Mesendoderm (in vitro differentiated cells): ENCODE measurements at regions not wholly inside any gene's neighbourhood (a gene's known extent, or its start where the extent isn't known, plus 50 kb on each side); places are given as distances from the start of the nearest gene placed in this dataset.
"Not testable (repeated sequence)": the region's sequence is repeated elsewhere in the genome, so short reads cannot be mapped to it uniquely, and the experiment has no call there.

Experiments used
- DNase-seq: peaks from one replicate; pipeline ENCODE4 v3.0.0; 2013
- H2AK5ac ChIP-seq: 2 replicates; pipeline ENCODE4 v1.6.1; 2013; ENCODE audit warnings: low read length, inconsistent platforms
- H2BK120ac ChIP-seq: 2 replicates; pipeline ENCODE4 v1.6.1; 2013; ENCODE audit warnings: low read depth, mild to moderate bottlenecking, low read length, moderate library complexity, mixed read lengths
- H2BK15ac ChIP-seq: replicated peaks from 2 replicates; pipeline ENCODE4 v1.6.1; 2013; ENCODE audit warnings: low read depth, mild to moderate bottlenecking, moderate library complexity
- H2BK5ac ChIP-seq: 2 replicates; pipeline ENCODE4 v1.6.1; 2013; ENCODE audit warnings: low read length, inconsistent platforms
- H3K18ac ChIP-seq: 2 replicates; pipeline ENCODE4 v1.6.1; 2013; ENCODE audit warnings: mild to moderate bottlenecking, low read length, mixed read lengths
- H3K23ac ChIP-seq: one replicate; pipeline ENCODE4 v1.6.1; 2013; ENCODE audit warnings: low read length
- H3K27ac ChIP-seq: 2 replicates; pipeline ENCODE4 v1.5.1; 2013; ENCODE audit warnings: low read depth, mild to moderate bottlenecking, inconsistent platforms, low read length, moderate library complexity
- H3K27me3 ChIP-seq: 2 replicates; pipeline ENCODE4 v1.6.1; 2013; ENCODE audit warnings: low read length, control low read depth, mild to moderate bottlenecking, inconsistent platforms; ENCODE audit not compliant: insufficient read depth, poor library complexity
- H3K36me3 ChIP-seq: 2 replicates; pipeline ENCODE4 v1.6.1; 2013; ENCODE audit warnings: low read length, inconsistent platforms; ENCODE audit not compliant: control insufficient read depth, insufficient read depth
- H3K4ac ChIP-seq: one replicate; pipeline ENCODE4 v1.6.1; 2013; ENCODE audit warnings: low read depth, mild to moderate bottlenecking, low read length, moderate library complexity
- H3K4me1 ChIP-seq: 2 replicates; pipeline ENCODE4 v1.6.1; 2013; ENCODE audit warnings: low read depth, low read length, inconsistent platforms; ENCODE audit not compliant: control insufficient read depth
- H3K4me2 ChIP-seq: 2 replicates; pipeline ENCODE4 v1.6.1; 2013; ENCODE audit warnings: low read length
- H3K4me3 ChIP-seq: 2 replicates; pipeline ENCODE4 v1.5.1; 2013; ENCODE audit warnings: mild to moderate bottlenecking, low read length
- H3K56ac ChIP-seq: one replicate; pipeline ENCODE4 v1.6.1; 2013; ENCODE audit warnings: low read length
- H3K79me1 ChIP-seq: 2 replicates; pipeline ENCODE4 v1.6.1; 2013; ENCODE audit warnings: low read length, inconsistent platforms
- H3K79me2 ChIP-seq: 2 replicates; pipeline ENCODE4 v1.6.1; 2013; ENCODE audit warnings: mild to moderate bottlenecking, low read length; ENCODE audit not compliant: control insufficient read depth, insufficient read depth
- H3K9ac ChIP-seq: 2 replicates; pipeline ENCODE4 v1.6.1; 2013; ENCODE audit warnings: low read length, inconsistent platforms
- H4K5ac ChIP-seq: one replicate; pipeline ENCODE4 v1.6.1; 2013; ENCODE audit warnings: low read length
- H4K8ac ChIP-seq: one replicate; pipeline ENCODE4 v1.6.1; 2013; ENCODE audit warnings: low read depth, mild to moderate bottlenecking, control low read depth, low read length, moderate library complexity
- WGBS: extraction: QIAGEN DNeasy Blood & Tissue Kit; methylation state at CpG from one replicate; pipeline ENCODE4 v1.1.7; 2013; ENCODE audit warnings: low lambda C conversion rate, missing lambda C conversion rate; ENCODE audit not compliant: insufficient coverage; ENCODE audit errors: extremely low coverage; 5-methylcytosine and 5-hydroxymethylcytosine counted together

DNA sequence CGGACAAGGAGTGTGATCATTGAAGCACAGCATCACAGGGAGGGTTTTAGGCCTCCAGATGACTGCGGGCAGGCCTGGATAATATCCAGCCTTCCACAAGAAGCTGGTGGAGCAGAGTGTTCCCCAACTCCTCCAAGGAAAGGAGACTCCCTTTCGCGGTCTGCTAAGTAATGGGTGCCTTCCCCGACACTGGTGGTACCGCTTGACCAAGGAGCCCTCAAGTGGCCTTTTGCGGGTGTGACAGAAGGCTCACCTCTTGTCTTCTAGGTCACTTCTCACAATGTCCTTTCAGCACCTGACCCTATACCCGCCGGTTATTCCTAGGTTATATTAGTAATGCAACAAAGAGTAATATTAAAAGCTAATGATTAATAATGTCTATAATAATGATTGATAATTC is 882.4 kb downstream of the DIPK2A start:
- not testable (repeated sequence) for H3K79me1 ChIP-seq, H2BK5ac ChIP-seq, H4K5ac ChIP-seq, H3K23ac ChIP-seq, H3K9ac ChIP-seq, H3K56ac ChIP-seq, H2AK5ac ChIP-seq, H3K4me1 ChIP-seq, H3K4ac ChIP-seq, H2BK120ac ChIP-seq, H3K27me3 ChIP-seq, H3K4me2 ChIP-seq, H3K79me2 ChIP-seq, H3K18ac ChIP-seq, H3K36me3 ChIP-seq, H4K8ac ChIP-seq, H2BK15ac ChIP-seq, H3K27ac ChIP-seq, H3K4me3 ChIP-seq
- peak; percentile 31 for DNase-seq
- no CpG with 5 or more reads among the region's 9 CpGs for WGBS

DNA sequence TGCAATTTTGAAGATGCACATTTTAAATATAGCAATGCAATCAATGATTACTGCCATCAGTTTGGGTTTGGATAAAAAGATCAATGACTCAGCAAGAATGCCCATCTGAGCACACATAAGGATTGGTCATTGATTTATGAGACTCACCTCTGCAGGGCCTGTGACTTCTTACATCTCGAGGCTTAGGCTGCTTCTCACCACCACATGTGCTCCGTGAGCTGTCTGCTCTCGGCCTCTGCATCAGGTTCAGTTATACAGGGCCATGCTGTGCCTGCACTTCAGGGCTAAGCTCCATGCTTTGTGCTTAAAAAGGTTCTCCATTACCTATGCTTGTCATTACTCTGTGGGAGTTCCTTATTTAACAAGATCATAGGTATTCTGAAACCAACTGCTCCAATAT is 887.5 kb downstream of the DIPK2A start:
- no peak overlapping the region for H3K4me3 ChIP-seq
- no peak overlapping the region for H3K9ac ChIP-seq
- no peaks in the 10 kb centered on the region for H3K27me3 ChIP-seq
- H4K8ac ChIP-seq: no peak overlapping the region
- no peak overlapping the region for H4K5ac ChIP-seq
- H3K36me3 ChIP-seq: no peaks in the 10 kb centered on the region
- no peak overlapping the region for H3K4me2 ChIP-seq
- H3K27ac ChIP-seq: no peak overlapping the region
- no peaks in the 10 kb centered on the region for H3K79me2 ChIP-seq
- H3K18ac ChIP-seq: no peak overlapping the region
- H2BK5ac ChIP-seq: no peak overlapping the region
- H3K79me1 ChIP-seq: no peaks in the 10 kb centered on the region
- H3K56ac ChIP-seq: no peak overlapping the region
- H3K4me1 ChIP-seq: no peaks in the 10 kb centered on the region
- H2BK15ac ChIP-seq: no peak overlapping the region
- no CpG with 5 or more reads among the region's 3 CpGs for WGBS
- H3K4ac ChIP-seq: no peak overlapping the region
- H3K23ac ChIP-seq: no peak overlapping the region
- H2BK120ac ChIP-seq: no peak overlapping the region
- no peak for DNase-seq
- H2AK5ac ChIP-seq: no peak overlapping the region

DNA sequence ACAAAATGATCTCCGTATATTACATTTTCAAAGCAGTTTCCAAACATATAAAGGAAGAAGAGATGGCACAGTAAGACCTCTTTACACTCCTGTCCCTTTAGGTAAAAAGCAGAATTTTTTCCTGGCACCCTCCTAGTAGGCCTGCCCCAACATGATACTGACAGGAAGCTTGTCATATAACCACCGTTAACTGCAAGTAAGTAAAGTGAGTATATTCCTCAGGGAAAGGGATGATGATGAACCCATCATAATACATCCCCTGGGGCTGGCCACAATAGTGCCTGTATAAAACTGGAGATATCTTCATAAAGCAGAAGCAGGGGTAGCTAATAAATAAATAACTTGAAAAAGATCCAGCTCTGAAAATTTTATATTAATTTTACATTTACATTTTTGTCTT is 893.0 kb downstream of the DIPK2A start:
- H2AK5ac ChIP-seq: no peak overlapping the region
- H3K4me2 ChIP-seq: no peak overlapping the region
- H2BK15ac ChIP-seq: no peak overlapping the region
- H2BK5ac ChIP-seq: no peak overlapping the region
- H4K5ac ChIP-seq: no peak overlapping the region
- no peaks in the 10 kb centered on the region for H3K27me3 ChIP-seq
- H3K27ac ChIP-seq: no peak overlapping the region
- H3K4ac ChIP-seq: no peak overlapping the region
- no peaks in the 10 kb centered on the region for H3K79me1 ChIP-seq
- H3K4me1 ChIP-seq: no peaks in the 10 kb centered on the region
- H3K9ac ChIP-seq: no peak overlapping the region
- no peaks in the 10 kb centered on the region for H3K79me2 ChIP-seq
- H3K4me3 ChIP-seq: no peak overlapping the region
- H4K8ac ChIP-seq: no peak overlapping the region
- DNase-seq: no peak
- no CpG with 5 or more reads among the region's 2 CpGs for WGBS
- H3K18ac ChIP-seq: no peak overlapping the region
- H2BK120ac ChIP-seq: no peak overlapping the region
- no peaks in the 10 kb centered on the region for H3K36me3 ChIP-seq
- H3K56ac ChIP-seq: no peak overlapping the region
- no peak overlapping the region for H3K23ac ChIP-seq

DNA sequence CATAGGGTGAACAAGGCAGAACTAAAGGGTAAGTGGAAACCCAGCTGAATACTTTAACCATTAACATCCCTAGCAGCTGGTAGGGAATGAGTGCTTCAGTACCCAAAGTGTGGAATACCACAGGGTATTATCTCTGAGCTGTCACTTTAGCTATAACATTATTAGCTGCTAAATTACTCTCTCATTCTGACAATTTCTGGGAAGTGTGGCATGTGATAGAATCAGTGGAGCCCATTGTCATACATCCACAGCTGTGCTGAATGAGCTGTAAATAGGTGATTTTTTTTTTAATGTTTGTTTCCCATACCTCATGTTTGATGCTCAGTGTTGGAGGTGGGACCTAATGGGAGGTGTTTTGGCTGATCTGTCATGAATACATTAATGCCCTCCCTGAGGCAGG is 894.3 kb downstream of the DIPK2A start:
- Histone ChIP-seq H4K5ac (no peak overlapping the region), H3K18ac (no peak overlapping the region), H4K8ac (no peak overlapping the region), H3K4me2 (no peak overlapping the region), H3K27ac (no peak overlapping the region), H2AK5ac (no peak overlapping the region), H2BK120ac (no peak overlapping the region), H3K36me3 (no peaks in the 10 kb centered on the region), H3K27me3 (no peaks in the 10 kb centered on the region), H3K4ac (no peak overlapping the region), H3K56ac (no peak overlapping the region), H2BK15ac (no peak overlapping the region), H3K23ac (no peak overlapping the region), H3K9ac (no peak overlapping the region), H3K79me1 (no peaks in the 10 kb centered on the region), H3K4me1 (no peaks in the 10 kb centered on the region), H3K4me3 (no peak overlapping the region), H2BK5ac (no peak overlapping the region), H3K79me2 (no peaks in the 10 kb centered on the region)
- peak; percentile 49 for DNase-seq

DNA sequence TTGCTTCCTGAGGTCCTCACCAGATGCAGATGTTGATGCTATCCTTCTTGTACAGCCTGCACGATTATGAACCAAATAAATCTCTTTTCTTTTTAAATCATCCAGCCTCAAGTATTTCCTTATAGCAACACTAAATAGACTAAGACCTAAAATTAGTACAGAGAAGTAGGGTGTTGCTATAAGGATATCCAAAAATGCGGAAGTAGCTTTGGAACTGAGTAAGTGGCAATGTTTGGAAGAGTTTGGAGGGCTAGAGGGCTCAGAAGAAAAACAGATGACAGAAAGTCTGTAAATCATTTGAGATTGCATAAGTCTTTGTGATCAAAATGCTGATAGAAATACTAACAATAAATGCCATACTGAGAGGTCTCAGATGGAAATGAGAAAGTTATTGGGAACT is 894.9 kb downstream of the DIPK2A start:
- Histone ChIP-seq H2AK5ac (no peak overlapping the region), H4K8ac (no peak overlapping the region), H3K27ac (no peak overlapping the region), H3K9ac (no peak overlapping the region), H3K79me2 (no peaks in the 10 kb centered on the region), H4K5ac (no peak overlapping the region), H2BK120ac (no peak overlapping the region), H3K79me1 (no peaks in the 10 kb centered on the region), H3K4me3 (no peak overlapping the region), H3K4me2 (no peak overlapping the region), H3K4ac (no peak overlapping the region), H3K56ac (no peak overlapping the region), H3K23ac (no peak overlapping the region), H3K27me3 (no peaks in the 10 kb centered on the region), H3K36me3 (no peaks in the 10 kb centered on the region), H2BK5ac (no peak overlapping the region), H3K18ac (no peak overlapping the region), H3K4me1 (no peaks in the 10 kb centered on the region), H2BK15ac (no peak overlapping the region)
- no CpG with 5 or more reads among the region's 2 CpGs for WGBS
- no peak for DNase-seq

DNA sequence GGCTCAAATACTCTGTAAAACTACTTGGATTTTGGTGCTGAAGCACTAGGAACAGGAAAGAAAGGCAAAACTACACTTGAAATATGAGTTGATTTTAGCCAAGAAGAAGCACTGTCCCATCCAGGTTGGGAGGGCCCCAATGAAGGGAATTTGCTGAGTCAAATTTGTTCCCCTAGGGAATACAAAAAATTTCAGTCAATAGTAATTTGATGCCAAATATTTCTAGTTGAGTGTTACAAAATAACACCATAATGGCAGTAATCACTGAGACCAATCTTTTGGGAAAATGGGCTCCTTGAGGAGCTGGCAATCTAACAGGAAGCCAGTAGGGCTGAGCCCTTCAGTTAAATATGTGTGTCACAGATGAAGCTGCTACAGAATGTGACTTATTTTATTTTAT is 896.9 kb downstream of the DIPK2A start:
- H3K56ac ChIP-seq: no peak overlapping the region
- no peaks in the 10 kb centered on the region for H3K4me1 ChIP-seq
- no peaks in the 10 kb centered on the region for H3K79me1 ChIP-seq
- no peaks in the 10 kb centered on the region for H3K27me3 ChIP-seq
- no peak for DNase-seq
- no peak overlapping the region for H2BK120ac ChIP-seq
- no peak overlapping the region for H3K4me3 ChIP-seq
- no peak overlapping the region for H4K8ac ChIP-seq
- H3K27ac ChIP-seq: no peak overlapping the region
- no peaks in the 10 kb centered on the region for H3K79me2 ChIP-seq
- no peak overlapping the region for H3K4ac ChIP-seq
- no peak overlapping the region for H3K9ac ChIP-seq
- H4K5ac ChIP-seq: no peak overlapping the region
- H2AK5ac ChIP-seq: no peak overlapping the region
- H3K23ac ChIP-seq: no peak overlapping the region
- H2BK5ac ChIP-seq: no peak overlapping the region
- H3K18ac ChIP-seq: no peak overlapping the region
- no peak overlapping the region for H3K4me2 ChIP-seq
- no peak overlapping the region for H2BK15ac ChIP-seq
- H3K36me3 ChIP-seq: no peaks in the 10 kb centered on the region
